HG03378 (cell line): ENCODE measurements at regions not wholly inside any gene's neighbourhood (a gene's known extent, or its start where the extent isn't known, plus 50 kb on each side); places are given as distances from the start of the nearest gene placed in this dataset.

Experiments used
- ATAC-seq: cut with Tn5 transposase; IDR thresholded peaks from one replicate; pipeline ENCODE4 v1.9.1; 2021; ENCODE audit warnings: mild to moderate bottlenecking, moderate library complexity; ENCODE audit not compliant: unreplicated experiment

DNA sequence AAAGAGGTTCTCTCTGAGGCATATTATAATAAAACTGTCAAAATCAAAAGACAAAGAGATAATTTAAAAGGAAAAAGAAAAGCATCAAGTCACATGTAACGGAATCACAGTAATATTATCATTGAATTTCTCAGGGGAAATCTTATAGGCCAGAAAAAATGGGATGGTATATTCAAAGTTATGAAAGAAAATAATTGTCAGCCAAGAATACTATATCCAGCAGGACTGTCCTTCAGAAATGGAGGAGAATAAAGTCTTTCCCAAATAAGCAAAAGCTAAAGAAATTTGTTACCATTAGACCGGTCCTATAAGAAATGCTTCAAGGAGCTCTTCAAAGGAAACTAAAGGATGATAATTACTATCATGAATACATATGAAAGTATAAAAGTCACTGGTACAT lies 342.0 kb upstream of the GRAMD2B start:
- no peak for ATAC-seq

DNA sequence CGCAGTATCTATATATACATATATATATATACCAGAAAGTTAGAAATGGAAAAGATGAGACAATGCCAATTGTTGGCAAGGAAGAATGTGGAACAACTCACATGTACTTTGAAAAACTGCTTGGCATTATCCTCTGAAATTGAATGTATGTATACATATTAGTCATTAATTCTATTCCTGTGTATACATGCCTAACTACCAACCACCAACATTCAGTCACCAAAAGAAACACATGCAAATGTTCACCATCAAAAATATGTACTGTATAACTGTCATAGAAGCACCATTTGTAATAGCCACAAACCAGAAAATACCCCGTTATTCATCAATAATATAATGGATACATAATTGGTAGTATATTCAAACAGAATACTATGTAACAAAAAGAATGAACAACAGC lies 330.2 kb upstream of the GRAMD2B start:
- ATAC-seq = no peak

DNA sequence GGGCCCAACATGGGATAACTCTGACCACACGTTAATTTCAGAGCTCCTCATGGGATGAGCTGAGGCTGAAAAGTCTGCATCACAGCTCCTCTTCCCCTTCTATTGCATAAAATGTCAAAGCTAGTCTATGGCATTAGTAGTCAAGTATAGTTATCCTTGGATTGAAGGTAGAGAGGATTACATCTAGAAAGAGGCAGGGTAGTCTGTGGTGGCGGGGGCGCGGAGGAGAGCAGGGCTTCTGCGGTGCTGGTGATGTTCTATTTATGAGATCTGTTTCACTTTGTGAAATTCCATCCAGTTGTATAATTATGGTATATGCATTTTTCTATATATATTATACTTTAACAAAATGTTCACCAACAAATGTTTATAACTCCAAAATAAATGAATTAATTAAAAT lies 329.5 kb upstream of the GRAMD2B start:
- no peak for ATAC-seq

DNA sequence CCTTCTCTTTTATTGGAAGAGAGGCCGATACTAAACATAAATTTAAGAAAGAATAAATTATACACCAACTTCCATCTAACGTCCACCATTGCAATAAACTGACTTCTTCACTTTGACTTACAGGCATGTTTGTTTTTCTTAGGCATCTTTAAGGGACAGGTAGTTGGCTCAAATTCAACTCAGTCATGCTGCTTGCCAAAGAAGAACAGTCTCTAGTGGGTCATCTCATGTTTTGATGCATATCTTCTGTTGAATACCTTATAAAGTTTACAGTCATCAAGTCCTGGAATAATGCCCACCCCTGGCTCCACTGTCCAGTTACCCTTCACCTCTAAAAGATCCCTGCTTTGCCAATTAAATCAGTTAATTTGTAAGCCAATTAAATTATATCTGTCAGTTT lies 328.2 kb upstream of the GRAMD2B start:
- no peak for ATAC-seq

DNA sequence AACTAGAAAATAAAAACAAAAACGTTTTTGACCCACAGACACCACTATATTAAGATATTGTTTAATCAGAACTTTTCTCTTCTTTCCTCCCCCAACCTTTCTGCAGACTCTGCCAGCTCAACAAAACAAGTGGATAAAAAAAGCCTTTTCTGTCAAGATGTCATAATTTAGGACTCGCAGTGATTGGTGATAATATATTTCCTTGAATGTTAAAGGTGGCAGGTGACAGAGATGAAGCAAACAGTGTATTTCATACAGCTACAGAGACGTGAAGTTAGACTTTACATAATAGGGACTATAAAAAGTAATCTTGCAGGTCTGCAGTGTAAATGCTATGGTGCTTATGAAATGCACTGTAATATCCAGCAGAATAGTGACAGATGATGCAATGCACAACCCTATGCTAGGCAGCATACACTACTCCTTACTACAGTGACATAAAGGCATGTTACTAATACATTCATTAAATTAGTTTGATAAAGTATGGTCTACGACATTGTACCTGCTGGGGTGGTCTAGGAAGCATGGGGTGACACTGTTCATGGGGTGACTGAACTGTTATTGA lies 326.7 kb upstream of the GRAMD2B start:
- ATAC-seq = no peak

DNA sequence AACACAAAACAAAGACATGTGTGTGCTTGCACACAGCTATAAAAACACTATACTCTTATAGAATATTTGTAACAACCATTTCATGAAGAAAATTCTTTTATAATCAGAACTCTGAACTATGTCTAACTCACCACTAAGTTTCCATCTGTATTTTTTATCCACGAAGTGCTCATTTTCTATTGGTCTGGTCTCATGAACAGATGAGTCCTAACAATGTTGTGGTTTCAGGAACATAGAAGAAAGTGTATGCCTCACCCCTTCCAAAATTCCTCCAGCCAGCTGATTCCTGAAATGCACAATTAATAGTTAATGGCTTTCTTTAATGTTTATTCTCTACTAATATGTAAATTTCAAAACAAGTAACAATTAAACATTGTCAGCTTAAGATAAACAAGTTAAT lies 325.3 kb upstream of the GRAMD2B start:
- no peak for ATAC-seq

DNA sequence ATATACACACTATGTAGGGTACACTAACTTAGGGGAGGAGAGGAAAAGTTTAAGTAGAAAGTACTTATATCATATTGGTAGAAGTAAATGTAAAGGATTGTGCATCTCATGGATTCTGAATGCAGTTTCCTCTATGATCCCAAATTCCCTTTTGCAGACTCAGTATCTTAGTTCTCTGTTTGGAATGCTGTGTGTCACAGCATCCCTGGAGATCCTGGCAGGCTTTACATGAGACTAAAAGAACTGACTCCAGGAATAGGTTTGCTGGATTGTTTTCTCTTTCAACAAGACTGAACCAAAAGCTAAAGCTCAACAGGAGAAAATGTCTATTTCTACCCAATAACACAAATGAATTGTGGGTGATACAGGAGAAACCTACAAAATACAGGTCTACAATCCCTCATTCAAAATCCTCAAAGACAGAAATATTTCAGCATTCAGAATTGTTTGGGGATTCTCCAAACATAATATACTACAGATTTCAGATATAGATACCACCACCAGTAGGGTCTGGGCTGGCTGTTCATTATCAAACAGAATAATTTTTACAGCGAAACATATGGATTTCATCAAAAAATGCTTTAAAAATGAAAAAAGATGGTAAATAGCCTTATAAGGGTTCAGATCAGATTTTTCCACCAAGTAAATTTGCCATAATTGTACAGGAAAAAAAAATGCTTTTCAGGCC lies 324.7 kb upstream of the GRAMD2B start:
- ATAC-seq = no peak

DNA sequence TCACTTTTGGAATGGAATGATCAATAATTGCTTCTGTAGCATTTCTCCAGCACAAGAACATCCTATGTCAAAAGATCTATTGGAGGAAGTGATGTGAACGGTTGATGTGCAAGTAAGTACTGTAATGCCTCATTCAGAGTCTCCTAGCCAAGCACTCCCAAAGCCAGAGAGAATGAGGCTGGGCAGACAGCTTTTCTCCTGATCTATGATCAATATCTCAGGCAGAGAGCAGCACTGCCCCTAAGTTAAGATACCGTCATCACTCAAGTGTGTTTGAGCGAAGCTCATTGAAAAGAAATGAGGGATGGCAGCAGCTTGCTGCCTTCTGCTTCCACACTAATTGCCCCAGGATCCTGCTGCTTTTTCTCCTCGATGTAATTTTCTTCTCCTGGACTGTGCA lies 324.1 kb upstream of the GRAMD2B start:
- no peak for ATAC-seq

DNA sequence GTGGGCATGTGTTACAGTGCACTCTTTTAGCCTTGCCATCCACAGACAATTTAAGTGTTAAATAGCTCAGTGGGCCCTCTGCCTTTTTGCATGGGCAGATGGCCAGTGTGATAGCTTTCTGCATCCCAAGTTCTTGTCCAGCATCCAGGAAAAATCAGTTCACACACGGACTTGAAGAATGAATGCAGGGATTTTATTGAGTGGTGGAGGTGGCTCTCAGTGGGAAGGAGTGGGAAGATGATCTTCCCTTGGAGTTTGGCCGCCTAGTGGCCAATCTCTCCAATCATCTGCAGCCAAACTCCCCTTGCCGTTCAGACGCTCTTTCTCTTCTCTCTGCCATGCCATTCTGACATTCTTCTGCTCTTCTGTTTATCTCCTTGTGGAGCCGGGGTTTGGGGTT lies 322.4 kb upstream of the GRAMD2B start:
- no peak for ATAC-seq

DNA sequence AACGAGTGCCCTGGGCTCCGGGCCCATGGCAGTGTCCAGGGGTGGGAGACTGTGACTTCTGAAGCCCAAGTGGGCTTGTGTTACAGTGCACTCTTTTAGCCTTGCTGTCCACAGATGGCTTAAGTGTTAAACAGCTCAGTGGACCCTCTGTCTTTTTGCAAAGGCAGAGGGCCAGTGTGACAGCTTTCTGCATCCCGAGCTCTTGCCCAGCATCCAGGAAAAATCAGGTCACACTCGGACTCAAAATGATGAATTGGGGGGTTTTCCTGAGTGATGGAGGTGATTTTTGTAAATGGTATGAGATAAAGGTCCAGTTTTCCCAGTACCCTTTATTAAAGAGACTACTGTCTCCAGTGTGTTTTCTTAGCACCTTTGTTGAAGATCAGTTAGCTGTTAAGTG lies 321.3 kb upstream of the GRAMD2B start:
- ATAC-seq = no peak

DNA sequence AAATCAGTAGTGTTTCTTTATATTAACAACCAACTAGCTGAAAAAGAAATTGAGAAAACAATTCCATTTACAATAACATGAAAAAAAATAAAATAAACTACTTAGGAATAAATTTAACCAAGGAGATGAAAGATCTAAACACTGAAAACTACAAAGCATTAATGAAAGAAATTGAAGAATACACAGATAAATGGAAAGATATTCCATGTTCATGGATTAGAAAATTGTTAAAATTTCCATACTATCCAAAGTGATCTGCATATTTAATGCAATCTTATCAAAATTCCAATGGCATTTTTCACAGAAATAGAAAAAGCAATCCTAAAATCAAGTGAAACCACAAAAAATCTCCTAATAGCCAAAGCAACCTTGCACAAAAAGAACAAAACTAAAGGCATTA lies 320.2 kb upstream of the GRAMD2B start:
- ATAC-seq = no peak

DNA sequence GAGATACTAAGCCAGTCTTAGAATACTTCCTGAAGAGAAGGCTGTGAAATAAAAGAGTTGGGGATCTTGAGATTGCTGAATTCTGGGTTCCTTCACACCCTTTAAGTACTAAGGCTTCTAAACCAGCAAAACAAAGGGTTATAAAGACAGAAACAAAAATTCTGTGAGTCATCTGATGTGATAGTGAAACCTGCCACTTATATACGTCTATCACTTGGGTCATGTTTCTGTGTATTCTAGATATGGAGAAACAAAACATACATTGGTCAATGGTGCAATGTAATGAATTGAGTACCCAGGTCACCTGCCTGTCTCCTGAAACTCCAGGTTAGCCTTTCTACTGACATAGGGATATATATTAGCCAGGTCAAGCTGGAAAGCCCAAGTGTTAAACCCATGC lies 319.3 kb upstream of the GRAMD2B start:
- ATAC-seq = no peak

DNA sequence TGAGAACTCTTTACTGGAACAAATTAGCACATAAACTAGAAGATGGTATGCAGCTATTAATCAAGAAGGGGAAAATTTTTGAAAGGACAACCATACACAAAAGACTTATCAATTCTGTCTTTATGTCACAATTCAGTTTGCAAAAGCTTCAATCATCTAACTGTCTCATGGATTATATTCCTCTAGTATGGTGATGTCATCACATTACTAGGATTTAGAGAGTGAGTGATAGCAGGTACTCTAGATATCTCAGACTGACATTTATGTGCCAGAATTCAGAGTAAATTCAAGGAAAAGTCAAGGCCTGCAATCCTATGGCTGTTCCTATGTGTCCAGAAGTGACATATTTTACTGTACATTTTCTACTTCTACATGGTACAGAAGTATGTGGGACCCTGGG lies 318.9 kb upstream of the GRAMD2B start:
- no peak for ATAC-seq

DNA sequence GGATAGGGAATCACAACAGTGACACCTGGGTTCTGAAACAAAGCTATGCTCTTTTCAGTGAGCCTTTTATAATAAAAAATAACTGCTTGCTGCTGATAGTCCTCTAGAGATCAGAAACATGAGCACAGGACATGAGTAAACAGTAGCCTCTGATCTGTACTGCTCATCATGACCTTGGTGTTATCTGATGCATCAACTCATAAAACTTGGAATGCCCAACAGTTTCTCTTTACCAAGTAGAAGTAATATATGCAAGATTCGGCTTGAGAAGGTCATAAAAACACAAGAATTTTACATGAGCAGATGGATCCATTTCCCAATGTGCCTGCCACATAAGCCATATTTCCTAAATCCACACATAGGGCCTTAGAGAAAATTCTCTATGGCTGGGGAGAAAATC lies 318.3 kb upstream of the GRAMD2B start:
- no peak for ATAC-seq

DNA sequence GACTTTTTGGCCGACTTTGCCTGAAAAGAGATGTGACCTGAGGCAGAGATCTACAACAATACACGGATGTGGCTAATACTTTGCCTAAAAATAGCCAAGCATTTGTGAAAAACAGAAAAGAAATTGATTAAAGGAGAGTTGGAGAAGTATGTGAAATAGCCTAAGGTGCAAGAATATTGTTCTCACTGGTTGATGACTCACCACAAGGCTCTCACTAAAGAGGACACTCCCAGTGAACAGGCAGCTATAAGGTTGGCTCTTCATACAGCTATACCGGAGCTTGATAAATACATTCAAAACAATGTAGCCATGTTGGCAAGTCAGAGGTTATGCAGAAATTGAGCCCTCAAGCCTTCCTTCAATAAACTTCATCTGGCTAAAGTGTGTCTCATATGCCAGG lies 317.2 kb upstream of the GRAMD2B start:
- ATAC-seq = no peak

DNA sequence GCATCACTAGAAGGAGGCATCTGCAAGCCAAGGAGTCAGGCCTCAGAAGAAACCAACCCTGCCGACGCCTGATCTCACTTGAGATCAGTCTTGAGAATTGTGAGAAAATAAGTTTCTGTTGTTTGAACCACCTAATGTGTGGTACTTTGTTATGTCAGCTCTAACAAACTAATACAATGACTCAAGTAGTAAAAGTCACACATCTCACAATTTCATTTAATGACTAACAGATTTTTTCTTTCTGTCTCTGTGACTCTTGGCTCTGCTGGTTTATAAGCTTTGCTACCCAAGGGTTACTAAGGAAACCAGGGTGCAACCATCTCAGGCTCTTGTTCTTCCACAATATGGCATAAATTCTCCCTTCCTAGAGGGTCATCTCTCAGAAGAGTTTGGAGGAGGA lies 315.8 kb upstream of the GRAMD2B start:
- ATAC-seq = no peak

DNA sequence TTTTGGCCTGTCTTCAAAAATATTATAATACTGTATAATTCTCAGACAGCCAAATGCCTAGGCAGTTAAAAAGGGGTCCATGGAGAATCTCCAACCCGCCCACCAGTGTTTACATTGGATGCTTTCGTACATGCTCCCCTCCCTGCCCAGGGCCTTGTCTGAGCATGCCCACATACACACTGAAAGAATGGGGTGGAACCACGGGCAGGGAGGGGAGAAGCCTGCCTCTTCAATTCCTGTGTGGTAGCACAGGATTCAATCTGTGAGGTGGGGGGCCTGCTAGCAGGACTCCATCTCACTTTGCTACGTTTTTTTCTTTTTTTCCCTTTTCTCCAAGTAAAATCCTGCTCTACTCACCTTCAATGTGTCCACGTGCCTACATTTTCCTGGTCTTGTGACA lies 314.7 kb upstream of the GRAMD2B start:
- ATAC-seq = no peak

DNA sequence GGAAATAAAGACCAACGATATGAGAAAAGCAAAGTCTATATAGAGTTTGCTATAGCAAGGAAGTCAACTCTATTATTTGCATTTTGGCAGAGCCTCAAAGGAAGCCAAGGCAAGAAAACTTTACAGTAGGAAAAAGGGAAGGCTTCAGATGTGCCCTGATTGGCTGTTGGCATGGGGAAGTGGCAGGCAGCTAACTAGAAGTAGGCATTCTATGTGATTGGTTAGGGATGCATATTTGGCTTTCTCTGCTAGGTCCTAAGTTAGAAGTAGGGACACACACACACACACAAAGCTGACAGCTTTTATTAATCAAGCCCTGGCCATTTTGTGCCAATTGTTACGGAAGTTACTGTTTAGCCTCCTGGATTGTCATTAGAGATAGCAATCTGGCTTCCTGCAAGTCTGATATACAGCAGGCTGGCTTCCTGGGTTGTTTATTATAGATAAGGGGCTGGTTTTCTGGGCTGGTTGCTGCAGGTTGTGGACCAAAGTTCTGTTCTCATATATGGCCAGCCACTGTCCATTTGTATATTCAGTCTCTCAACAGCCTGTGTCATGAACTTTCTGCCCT lies 308.1 kb upstream of the GRAMD2B start:
- no peak for ATAC-seq

DNA sequence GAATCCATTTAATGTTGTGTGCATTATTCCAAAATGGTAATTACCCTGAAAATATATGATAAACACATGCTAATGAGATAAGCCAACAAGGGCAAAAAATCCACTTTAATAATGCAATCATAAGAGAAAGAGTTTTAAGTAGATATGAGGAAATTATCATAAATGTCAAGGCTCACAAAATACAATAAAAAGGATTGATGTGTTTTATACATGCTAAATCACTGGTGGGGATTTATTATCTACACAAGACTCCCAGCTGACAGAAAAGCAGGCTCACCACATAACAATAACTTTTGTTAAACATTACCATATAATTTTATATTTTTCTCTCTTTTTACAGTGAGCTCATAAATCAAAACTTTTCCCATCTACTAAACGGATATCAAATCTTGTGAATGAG lies 306.2 kb upstream of the GRAMD2B start:
- no peak for ATAC-seq

DNA sequence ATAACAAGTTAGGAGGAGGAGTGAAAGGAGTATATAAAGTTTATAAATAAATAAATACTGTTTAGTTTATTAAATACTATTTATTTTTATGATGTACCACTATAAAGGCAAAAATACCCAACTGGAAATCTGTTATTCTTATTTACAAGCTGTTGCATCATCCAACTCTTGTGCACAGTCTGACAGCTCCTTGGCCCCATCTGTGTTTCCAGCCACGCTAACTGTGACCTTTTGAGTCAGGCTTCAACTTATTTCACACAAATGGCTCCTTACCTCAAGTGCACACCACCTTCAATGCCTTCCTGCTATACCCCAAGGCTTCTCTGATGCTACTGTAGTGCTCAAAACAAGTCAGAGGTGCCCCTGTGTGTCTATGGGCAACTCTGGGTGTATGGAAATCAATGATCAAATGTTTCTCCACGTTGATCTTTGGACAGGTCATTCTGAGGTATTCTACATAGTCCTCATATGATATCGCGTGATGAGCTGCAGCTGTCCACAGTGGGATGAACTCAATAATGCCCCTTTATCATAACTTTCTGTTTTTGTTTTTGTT lies 303.2 kb upstream of the GRAMD2B start:
- ATAC-seq = no peak

DNA sequence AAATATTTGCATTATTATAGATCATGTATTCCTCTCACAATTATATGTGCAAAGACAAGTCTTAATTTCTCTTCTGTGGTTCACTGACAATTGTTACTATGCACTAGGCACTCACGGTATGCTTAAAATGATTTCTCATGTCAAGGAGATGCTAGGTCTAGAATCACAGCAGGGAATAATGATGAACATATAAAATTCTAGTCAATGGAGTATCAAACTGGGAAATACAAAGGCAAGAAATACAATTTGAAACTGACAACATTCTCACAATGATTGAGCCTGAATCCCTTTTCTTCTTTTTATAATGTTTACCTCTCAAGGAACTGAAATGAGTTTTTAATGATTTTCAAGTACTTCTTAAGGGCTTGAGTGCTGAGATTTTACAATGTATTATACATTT lies 302.3 kb upstream of the GRAMD2B start:
- no peak for ATAC-seq

DNA sequence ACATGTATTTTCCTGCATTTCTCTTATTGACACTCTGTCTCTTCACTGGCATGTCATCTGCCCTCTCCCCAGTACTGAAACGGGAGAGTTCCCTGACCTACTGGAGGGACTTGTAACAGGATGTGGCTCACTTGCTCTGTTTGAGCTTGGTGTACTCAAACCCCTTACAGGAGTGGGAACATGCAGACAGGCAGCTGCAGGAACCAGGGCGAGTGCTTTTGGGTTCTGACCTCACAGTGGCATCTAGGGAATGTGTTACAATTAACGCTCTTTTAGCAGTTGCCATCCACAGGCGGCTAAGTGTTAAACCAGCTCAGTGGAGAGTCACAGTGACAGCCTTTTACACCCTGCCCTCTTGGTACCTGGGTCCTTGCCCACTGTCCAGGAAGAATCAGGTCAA lies 300.3 kb upstream of the GRAMD2B start:
- ATAC-seq = no peak
